UCSD-AML1 (cell line): ENCODE measurements at regions not wholly inside any gene's neighbourhood (a gene's known extent, or its start where the extent isn't known, plus 50 kb on each side); places are given as distances from the start of the nearest gene placed in this dataset.

ENCODE experiments used
- DNase-seq: peaks from one replicate; lab custom pipeline; 2025; ENCODE audit not compliant: unreplicated experiment; lab: John Stamatoyannopoulos, UW

- DNase-seq = no peak
Measured at GRCh38 chr6:40799296-40800140, 212.4 kb upstream of the LRFN2 start.

GRCh38 chr6:40798069-40798770 is 211.1 kb upstream of the LRFN2 start:
- no peak for DNase-seq

GRCh38 chr6:40796260-40797221 is 209.4 kb upstream of the LRFN2 start:
- DNase-seq = no peak

GRCh38 chr6:40794586-40794985 is 207.4 kb upstream of the LRFN2 start:
- no peak for DNase-seq

GRCh38 chr6:40792183-40792582 is 205.0 kb upstream of the LRFN2 start:
- DNase-seq = no peak

GRCh38 chr6:40791004-40791403 is 203.8 kb upstream of the LRFN2 start:
- no peak for DNase-seq

- DNase-seq = no peak
Measured at GRCh38 chr6:40788661-40789655, 201.8 kb upstream of the LRFN2 start.

- no peak for DNase-seq
Measured at GRCh38 chr6:40782355-40782754, 195.2 kb upstream of the LRFN2 start.

- DNase-seq = no peak
Measured at GRCh38 chr6:40780637-40781036, 193.5 kb upstream of the LRFN2 start.

GRCh38 chr6:40779409-40779808 is 192.2 kb upstream of the LRFN2 start:
- DNase-seq = no peak

GRCh38 chr6:40778918-40779317 is 191.8 kb upstream of the LRFN2 start:
- DNase-seq = no peak

- DNase-seq = no peak
Measured at GRCh38 chr6:40778196-40778595, 191.0 kb upstream of the LRFN2 start.

GRCh38 chr6:40774932-40775331 is 187.8 kb upstream of the LRFN2 start:
- DNase-seq = no peak

GRCh38 chr6:40770794-40771193 is 183.6 kb upstream of the LRFN2 start:
- no peak for DNase-seq

GRCh38 chr6:40764726-40765125 is 177.6 kb upstream of the LRFN2 start:
- no peak for DNase-seq

- no peak for DNase-seq
Measured at GRCh38 chr6:40762981-40763380, 175.8 kb upstream of the LRFN2 start.

GRCh38 chr6:40760887-40761286 is 173.7 kb upstream of the LRFN2 start:
- no peak for DNase-seq

GRCh38 chr6:40759838-40760237 is 172.7 kb upstream of the LRFN2 start:
- no peak for DNase-seq

- DNase-seq = no peak
Measured at GRCh38 chr6:40759264-40759663, 172.1 kb upstream of the LRFN2 start.
